Activated CD4-positive, alpha-beta T cell treated with anti-CD3 and anti-CD28 coated beads for 24 hours (primary cell): ENCODE measurements at regions not wholly inside any gene's neighbourhood (a gene's known extent, or its start where the extent isn't known, plus 50 kb on each side); places are given as distances from the start of the nearest gene placed in this dataset.

ENCODE experiments used
- DNase-seq, 2 donors: peaks; one replicate each; pipeline ENCODE4 v3.0.0-alpha.2; 2020; ENCODE audit warnings: low read depth in 2 of 2

- no peak for DNase-seq
These were observed 69.0 kb upstream of the CDH8 start for GRCh38 chr16:62105244-62105643.

- no peak for DNase-seq
These were observed 66.3 kb upstream of the CDH8 start for GRCh38 chr16:62102588-62102987.

DNA sequence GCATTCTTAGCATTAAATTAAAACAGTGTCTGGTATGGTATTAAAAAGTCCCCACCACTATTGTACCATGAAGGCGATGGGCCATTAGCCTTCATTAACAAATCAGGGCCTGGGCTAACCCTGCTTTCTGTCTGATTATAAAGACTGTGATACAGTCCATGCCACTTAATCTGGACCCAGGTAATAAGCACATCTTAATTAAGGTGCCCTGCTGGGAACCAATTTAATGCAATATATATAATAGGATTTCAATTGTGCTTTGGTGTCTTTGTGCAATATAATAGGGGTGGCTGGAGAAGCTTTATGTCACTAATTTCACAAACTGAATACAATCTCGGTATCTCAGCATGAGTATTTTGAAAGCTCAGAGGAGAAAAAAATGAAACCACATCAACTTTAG lies 64.4 kb upstream of the CDH8 start:
- no peak for DNase-seq

- DNase-seq = no peak
These were observed 53.5 kb upstream of the CDH8 start for GRCh38 chr16:62089715-62090114.

DNA sequence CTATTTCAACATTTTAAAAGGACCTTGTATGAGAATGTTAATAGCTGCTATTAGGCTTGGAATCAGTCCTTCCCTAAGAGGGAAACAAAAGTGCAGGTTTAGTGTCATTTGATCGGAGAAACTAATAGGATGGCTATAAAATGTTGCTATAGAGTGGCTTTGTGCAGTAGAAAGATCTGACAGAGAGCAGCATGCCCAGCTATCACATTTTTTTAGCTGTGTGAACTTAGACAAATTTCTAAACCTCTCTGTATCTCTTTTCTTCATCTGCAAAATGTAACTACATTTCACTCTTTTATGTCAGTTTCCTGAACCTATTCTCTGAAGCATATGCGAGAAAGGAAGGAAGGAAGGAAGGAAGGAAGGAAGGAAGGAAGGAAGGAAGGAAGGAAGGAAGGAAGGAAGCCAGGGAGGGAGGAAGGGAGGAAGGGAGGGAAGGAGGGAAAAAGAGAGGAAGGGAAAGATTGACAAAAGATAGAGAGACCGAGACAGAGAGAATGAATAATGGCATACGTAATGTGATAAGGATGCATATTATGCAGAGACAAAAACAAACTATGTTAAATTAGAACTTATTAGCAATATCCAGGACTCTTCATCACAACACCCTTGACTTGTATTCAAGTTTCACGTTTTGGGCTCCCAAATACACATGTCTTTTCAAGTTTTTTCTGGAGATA lies 52.6 kb upstream of the CDH8 start:
- no peak for DNase-seq
